ENCODE measurements at regions not wholly inside any gene's neighbourhood (a gene's known extent, or its start where the extent isn't known, plus 50 kb on each side); places are given as distances from the start of the nearest gene placed in this dataset.

DNA sequence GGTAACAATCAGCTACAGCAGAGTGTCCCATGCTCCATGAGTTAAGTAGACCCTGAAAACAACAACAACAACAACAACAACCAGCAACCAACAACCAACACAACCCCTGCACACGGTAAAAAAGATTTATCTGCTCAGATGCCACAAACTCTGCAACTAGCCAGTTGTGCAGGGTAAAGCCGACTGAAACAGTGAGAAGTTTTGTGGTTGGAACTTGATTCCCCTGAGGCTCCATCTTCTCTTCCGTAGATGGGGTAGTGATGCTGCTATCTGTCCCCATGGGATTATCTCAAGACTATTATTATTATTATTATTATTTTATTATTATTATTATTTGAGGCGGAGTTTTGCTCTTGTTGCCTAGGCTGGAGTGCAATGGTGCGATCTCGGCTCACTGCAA lies 50.6 kb upstream of the RAPGEF2 start:
- H3K27me3 ChIP-seq (replicated peaks in 1 of 2; ENCODE audit: control insufficient read depth in 2 of 2, insufficient read depth in 2 of 2, low read length in 1 of 2), result no peaks in the 10 kb centered on the region
- RAD21 ChIA-PET (ENCODE audit: unreplicated experiment), result interaction anchor here (0.9 to 2.7 kb wide), 11 partner anchors 18 to 269 kb away, joined by 3 to 37 read pairs (median 6); a partner anchor contains a TSS
- POLR2A ChIA-PET, result interaction anchor here (1.0 to 1.5 kb wide), 3 partner anchors 8 to 191 kb away, joined by 3 to 4 read pairs (median 4); no protein-coding TSS in a partner anchor
- no peak overlapping the region for H2AFZ ChIP-seq (ENCODE audit: control insufficient read depth, low read depth, low read length)
- peak overlapping the region; percentile 58; the same call in 1 of the 2 replicates for H3K4me3 ChIP-seq
- no peaks in the 10 kb centered on the region for H3K36me3 ChIP-seq (ENCODE audit: control insufficient read depth in 2 of 2, insufficient read depth in 2 of 2, low read length in 1 of 2)
- no TSS peak for BruUV-seq (replicated peaks)
- DNase-seq (ENCODE audit: low read depth, low spot score) (peak; percentile 89), FAIRE-seq (peak; percentile 65), ATAC-seq (peak; percentile 78)
- peak overlapping the region; percentile 68 for H3K27ac ChIP-seq (ENCODE audit: control insufficient read depth, insufficient read depth)
- H3K9me3 ChIP-seq (replicated peaks; ENCODE audit: control insufficient read depth, insufficient read depth, low read length), result no peaks in the 10 kb centered on the region
- in situ Hi-C loops (cut with MboI) (no loop called here), intact Hi-C loops (cut with micrococcal nuclease; ENCODE audit: unreplicated experiment) (no loop called here)
- H3K79me2 ChIP-seq (ENCODE audit: control insufficient read depth, insufficient read depth, low read length), result no peaks in the 10 kb centered on the region
- H3K4me2 ChIP-seq (ENCODE audit: control insufficient read depth, insufficient read depth), result peak overlapping the region; percentile 99
- CTCF ChIA-PET, result interaction anchor here (0.7 to 2.2 kb wide), 8 partner anchors 10 to 505 kb away, joined by 3 to 19 read pairs (median 4); no protein-coding TSS in a partner anchor
- no peaks in the 10 kb centered on the region for H4K20me1 ChIP-seq (ENCODE audit: control insufficient read depth, insufficient read depth)
- peak overlapping the region; percentile 59; the same call in 1 of the 2 replicates for H3K9ac ChIP-seq (ENCODE audit: control insufficient read depth, insufficient read depth, low read length)
- peaks cover 27% of the 10 kb centered on the region for H3K4me1 ChIP-seq (ENCODE audit: control insufficient read depth, insufficient read depth, low read length)
- WGBS (ENCODE audit: insufficient coverage, insufficient replicate concordance, low lambda C conversion rate, missing lambda C conversion rate), result under 1% methylated on average over 6 of the region's 6 CpGs
- SMC1A ChIA-PET (ENCODE audit: uncharacterized antibody, unreplicated experiment), result interaction anchor here (0.7 to 3.2 kb wide), 17 partner anchors 8 to 270 kb away, joined by 3 to 20 read pairs (median 5); no protein-coding TSS in a partner anchor
- TF ChIP-seq, protein P1, sequence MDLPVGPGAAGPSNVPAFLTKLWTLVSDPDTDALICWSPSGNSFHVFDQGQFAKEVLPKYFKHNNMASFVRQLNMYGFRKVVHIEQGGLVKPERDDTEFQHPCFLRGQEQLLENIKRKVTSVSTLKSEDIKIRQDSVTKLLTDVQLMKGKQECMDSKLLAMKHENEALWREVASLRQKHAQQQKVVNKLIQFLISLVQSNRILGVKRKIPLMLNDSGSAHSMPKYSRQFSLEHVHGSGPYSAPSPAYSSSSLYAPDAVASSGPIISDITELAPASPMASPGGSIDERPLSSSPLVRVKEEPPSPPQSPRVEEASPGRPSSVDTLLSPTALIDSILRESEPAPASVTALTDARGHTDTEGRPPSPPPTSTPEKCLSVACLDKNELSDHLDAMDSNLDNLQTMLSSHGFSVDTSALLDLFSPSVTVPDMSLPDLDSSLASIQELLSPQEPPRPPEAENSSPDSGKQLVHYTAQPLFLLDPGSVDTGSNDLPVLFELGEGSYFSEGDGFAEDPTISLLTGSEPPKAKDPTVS (IDR thresholded peaks at IDR 0.05; ENCODE audit: low read depth, low read length), result no peak
- TF ChIP-seq SUZ12 (IDR thresholded peaks at IDR 0.05; ENCODE audit: unreplicated experiment), result no peak
- TF ChIP-seq EP300 (IDR thresholded peaks at IDR 0.05; ENCODE audit: borderline replicate concordance in 1 of 2, control insufficient read depth in 1 of 2, low read depth in 2 of 2, low read length in 2 of 2), result peak; percentile 43 to 58; a peak in 1 of 4 replicates
- 0 out of 2 replicates have a peak, but pooled peaks have one; percentile 17 for TF ChIP-seq DPF2 (IDR thresholded peaks at IDR 0.05)
- peak; percentile 76 for TF ChIP-seq RUNX3 (IDR thresholded peaks at IDR 0.05; ENCODE audit: low read length)
- no peak for TF ChIP-seq IKZF2 (IDR thresholded peaks at IDR 0.05)
- TF ChIP-seq SMARCA5 (IDR thresholded peaks at IDR 0.05), result 0 out of 2 replicates have a peak, but pooled peaks have one; percentile 10
- TF ChIP-seq TCF12 (IDR thresholded peaks at IDR 0.05; ENCODE audit: low read depth, low read length), result peak; percentile 65; the same call in 1 of the 2 replicates
- TF ChIP-seq, protein P2, sequence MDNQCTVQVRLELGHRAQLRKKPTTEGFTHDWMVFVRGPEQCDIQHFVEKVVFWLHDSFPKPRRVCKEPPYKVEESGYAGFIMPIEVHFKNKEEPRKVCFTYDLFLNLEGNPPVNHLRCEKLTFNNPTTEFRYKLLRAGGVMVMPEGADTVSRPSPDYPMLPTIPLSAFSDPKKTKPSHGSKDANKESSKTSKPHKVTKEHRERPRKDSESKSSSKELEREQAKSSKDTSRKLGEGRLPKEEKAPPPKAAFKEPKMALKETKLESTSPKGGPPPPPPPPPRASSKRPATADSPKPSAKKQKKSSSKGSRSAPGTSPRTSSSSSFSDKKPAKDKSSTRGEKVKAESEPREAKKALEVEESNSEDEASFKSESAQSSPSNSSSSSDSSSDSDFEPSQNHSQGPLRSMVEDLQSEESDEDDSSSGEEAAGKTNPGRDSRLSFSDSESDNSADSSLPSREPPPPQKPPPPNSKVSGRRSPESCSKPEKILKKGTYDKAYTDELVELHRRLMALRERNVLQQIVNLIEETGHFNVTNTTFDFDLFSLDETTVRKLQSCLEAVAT (IDR thresholded peaks at IDR 0.05), result no peak
- TF ChIP-seq, protein P3, sequence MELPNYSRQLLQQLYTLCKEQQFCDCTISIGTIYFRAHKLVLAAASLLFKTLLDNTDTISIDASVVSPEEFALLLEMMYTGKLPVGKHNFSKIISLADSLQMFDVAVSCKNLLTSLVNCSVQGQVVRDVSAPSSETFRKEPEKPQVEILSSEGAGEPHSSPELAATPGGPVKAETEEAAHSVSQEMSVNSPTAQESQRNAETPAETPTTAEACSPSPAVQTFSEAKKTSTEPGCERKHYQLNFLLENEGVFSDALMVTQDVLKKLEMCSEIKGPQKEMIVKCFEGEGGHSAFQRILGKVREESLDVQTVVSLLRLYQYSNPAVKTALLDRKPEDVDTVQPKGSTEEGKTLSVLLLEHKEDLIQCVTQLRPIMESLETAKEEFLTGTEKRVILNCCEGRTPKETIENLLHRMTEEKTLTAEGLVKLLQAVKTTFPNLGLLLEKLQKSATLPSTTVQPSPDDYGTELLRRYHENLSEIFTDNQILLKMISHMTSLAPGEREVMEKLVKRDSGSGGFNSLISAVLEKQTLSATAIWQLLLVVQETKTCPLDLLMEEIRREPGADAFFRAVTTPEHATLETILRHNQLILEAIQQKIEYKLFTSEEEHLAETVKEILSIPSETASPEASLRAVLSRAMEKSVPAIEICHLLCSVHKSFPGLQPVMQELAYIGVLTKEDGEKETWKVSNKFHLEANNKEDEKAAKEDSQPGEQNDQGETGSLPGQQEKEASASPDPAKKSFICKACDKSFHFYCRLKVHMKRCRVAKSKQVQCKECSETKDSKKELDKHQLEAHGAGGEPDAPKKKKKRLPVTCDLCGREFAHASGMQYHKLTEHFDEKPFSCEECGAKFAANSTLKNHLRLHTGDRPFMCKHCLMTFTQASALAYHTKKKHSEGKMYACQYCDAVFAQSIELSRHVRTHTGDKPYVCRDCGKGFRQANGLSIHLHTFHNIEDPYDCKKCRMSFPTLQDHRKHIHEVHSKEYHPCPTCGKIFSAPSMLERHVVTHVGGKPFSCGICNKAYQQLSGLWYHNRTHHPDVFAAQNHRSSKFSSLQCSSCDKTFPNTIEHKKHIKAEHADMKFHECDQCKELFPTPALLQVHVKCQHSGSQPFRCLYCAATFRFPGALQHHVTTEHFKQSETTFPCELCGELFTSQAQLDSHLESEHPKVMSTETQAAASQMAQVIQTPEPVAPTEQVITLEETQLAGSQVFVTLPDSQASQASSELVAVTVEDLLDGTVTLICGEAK (IDR thresholded peaks at IDR 0.05; ENCODE audit: borderline replicate concordance), result no peak
- no peak for TF ChIP-seq RAD51 (IDR thresholded peaks at IDR 0.05)
- TF ChIP-seq PAX5 (IDR thresholded peaks at IDR 0.05; ENCODE audit: borderline replicate concordance, low read depth, low read length), result 0 out of 2 replicates have a peak, but pooled peaks have one; percentile 51
- TF ChIP-seq SMAD1 (IDR thresholded peaks at IDR 0.05; ENCODE audit: low read depth, partially characterized antibody), result no peak
- TF ChIP-seq, protein P4, sequence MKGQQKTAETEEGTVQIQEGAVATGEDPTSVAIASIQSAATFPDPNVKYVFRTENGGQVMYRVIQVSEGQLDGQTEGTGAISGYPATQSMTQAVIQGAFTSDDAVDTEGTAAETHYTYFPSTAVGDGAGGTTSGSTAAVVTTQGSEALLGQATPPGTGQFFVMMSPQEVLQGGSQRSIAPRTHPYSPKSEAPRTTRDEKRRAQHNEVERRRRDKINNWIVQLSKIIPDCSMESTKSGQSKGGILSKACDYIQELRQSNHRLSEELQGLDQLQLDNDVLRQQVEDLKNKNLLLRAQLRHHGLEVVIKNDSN (IDR thresholded peaks at IDR 0.05; ENCODE audit: borderline replicate concordance, extremely low read length, insufficient read depth, low read depth, low read length), result no peak
- peak; percentile 98 for TF ChIP-seq MEF2B (IDR thresholded peaks at IDR 0.05; ENCODE audit: partially characterized antibody, poor library complexity, severe bottlenecking)
- TF ChIP-seq POU2F2 (IDR thresholded peaks at IDR 0.05; ENCODE audit: borderline replicate concordance, low read depth, low read length), result peak; percentile 64; the same call in 1 of the 3 replicates
